Tibial nerve (tissue), 4 donors: ENCODE measurements at regions not wholly inside any gene's neighbourhood (a gene's known extent, or its start where the extent isn't known, plus 50 kb on each side); places are given as distances from the start of the nearest gene placed in this dataset.

Source experiments
- EP300 ChIP-seq, 2 donors: sonication (generic); formaldehyde crosslinking; IDR thresholded peaks; one replicate each; pipeline ENCODE4 v1.6.1; 2017; ENCODE audit warnings: antibody characterized with exemption in 2 of 2, mild to moderate bottlenecking in 1 of 2
- POLR2A ChIP-seq, 2 donors: fragments of 450-650 bp; IDR thresholded peaks; one replicate each; pipeline ENCODE4 v1.6.1; 2017; ENCODE audit warnings: antibody characterized with exemption in 2 of 2, mild to moderate bottlenecking in 2 of 2, moderate library complexity in 2 of 2
- TF ChIP-seq, protein P1 (sequence below), 5 experiments: fragments of 200-600 bp in 3 of 5; fragments of 450-650 bp in 2 of 5; sonication (generic) in 3 of 5; IDR thresholded peaks; one replicate each; pipeline ENCODE4 v1.5.1; 2016 to 2019; ENCODE audit warnings: antibody characterized with exemption in 5 of 5, mild to moderate bottlenecking in 3 of 5, moderate library complexity in 2 of 5

DNA sequence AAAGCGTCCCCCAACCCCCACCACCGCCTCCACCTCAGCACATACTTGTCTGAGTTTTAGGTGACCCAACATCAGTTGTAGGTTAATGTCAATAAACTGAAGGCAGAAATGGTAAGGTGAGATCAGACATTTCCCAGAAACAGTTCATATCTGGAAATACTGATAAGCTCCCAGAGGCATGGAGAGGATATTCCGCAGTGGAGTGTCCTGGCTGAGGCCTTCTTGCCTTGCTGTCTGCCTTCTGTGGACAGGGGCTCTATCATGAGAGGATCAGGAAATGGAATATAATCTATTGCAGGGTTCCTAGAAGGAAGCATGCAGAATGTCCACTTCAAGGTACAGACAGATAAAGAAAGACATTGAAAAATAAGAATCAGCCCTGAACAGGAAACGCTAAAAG is 473.3 kb upstream of the MKI67 start:
- TF ChIP-seq, protein P1, sequence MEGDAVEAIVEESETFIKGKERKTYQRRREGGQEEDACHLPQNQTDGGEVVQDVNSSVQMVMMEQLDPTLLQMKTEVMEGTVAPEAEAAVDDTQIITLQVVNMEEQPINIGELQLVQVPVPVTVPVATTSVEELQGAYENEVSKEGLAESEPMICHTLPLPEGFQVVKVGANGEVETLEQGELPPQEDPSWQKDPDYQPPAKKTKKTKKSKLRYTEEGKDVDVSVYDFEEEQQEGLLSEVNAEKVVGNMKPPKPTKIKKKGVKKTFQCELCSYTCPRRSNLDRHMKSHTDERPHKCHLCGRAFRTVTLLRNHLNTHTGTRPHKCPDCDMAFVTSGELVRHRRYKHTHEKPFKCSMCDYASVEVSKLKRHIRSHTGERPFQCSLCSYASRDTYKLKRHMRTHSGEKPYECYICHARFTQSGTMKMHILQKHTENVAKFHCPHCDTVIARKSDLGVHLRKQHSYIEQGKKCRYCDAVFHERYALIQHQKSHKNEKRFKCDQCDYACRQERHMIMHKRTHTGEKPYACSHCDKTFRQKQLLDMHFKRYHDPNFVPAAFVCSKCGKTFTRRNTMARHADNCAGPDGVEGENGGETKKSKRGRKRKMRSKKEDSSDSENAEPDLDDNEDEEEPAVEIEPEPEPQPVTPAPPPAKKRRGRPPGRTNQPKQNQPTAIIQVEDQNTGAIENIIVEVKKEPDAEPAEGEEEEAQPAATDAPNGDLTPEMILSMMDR (IDR thresholded peaks at IDR 0.05) = no peak
- TF ChIP-seq POLR2A (IDR thresholded peaks at IDR 0.05) = no peak
- TF ChIP-seq EP300 (IDR thresholded peaks at IDR 0.05) = no peak
